CD8-positive, alpha-beta memory T cell (primary cell): ENCODE measurements at regions not wholly inside any gene's neighbourhood (a gene's known extent, or its start where the extent isn't known, plus 50 kb on each side); places are given as distances from the start of the nearest gene placed in this dataset.
"Not testable (repeated sequence)": the region's sequence is repeated elsewhere in the genome, so short reads cannot be mapped to it uniquely, and the experiment has no call there.

Experiments
- CTCF ChIA-PET: fragments of 350-600 bp; sonication (Branson Sonifier 250); formaldehyde crosslinking; loops from one replicate; lab custom pipeline; 2021; ENCODE audit warnings: antibody characterized with exemption; lab: Charles Lee
- POLR2A ChIA-PET: fragments of 350-600 bp; sonication (Branson Sonifier 250); formaldehyde crosslinking; loops from one replicate; lab custom pipeline; 2021; ENCODE audit warnings: antibody characterized with exemption; lab: Charles Lee
- DNase-seq, 5 donors: peaks; one replicate each; pipeline versions ENCODE4 v3.0.0 to v3.0.0-alpha.2; 2020 to 2022; ENCODE audit warnings: mixed read lengths in 1 of 5
- H3K27ac ChIP-seq: one replicate; pipeline ENCODE4 v1.7.0; 2013; ENCODE audit warnings: low read depth, mild to moderate bottlenecking, low read length, moderate library complexity
- H3K27me3 ChIP-seq: 2 replicates; pipeline ENCODE4 v1.7.0; 2013; ENCODE audit warnings: low read length, mild to moderate bottlenecking; ENCODE audit not compliant: insufficient read depth, poor library complexity, severe bottlenecking
- H3K36me3 ChIP-seq: 2 replicates; pipeline ENCODE4 v1.7.0; 2013; ENCODE audit warnings: mild to moderate bottlenecking, low read length, moderate library complexity; ENCODE audit not compliant: insufficient read depth
- H3K4me1 ChIP-seq: 2 replicates; pipeline ENCODE4 v1.7.0; 2013; ENCODE audit warnings: mild to moderate bottlenecking, low read length, moderate library complexity; ENCODE audit not compliant: insufficient read depth
- H3K4me3 ChIP-seq: 2 replicates; pipeline ENCODE4 v1.7.0; 2013; ENCODE audit warnings: mild to moderate bottlenecking, low read length
- H3K9me3 ChIP-seq: 2 replicates; pipeline ENCODE4 v1.7.0; 2013; ENCODE audit warnings: mild to moderate bottlenecking, low read length
- H3K27ac Mint-ChIP-seq, 8 donors: one replicate each; pipeline ENCODE4 v1.8.0; 2020 to 2021; ENCODE audit warnings: mixed read lengths in 8 of 8, mild to moderate bottlenecking in 6 of 8, inconsistent platforms in 3 of 8, moderate library complexity in 3 of 8
- H3K27me3 Mint-ChIP-seq, 2 donors: one replicate each; pipeline ENCODE4 v1.8.0; 2020 to 2021; ENCODE audit warnings: mixed read lengths in 2 of 2, mild to moderate bottlenecking in 1 of 2, moderate library complexity in 1 of 2
- H3K36me3 Mint-ChIP-seq, 3 donors: one replicate each; pipeline ENCODE4 v1.8.0; 2020 to 2021; ENCODE audit warnings: mixed read lengths in 3 of 3, inconsistent platforms in 1 of 3, mild to moderate bottlenecking in 1 of 3
- H3K4me1 Mint-ChIP-seq, 3 donors: one replicate each; pipeline ENCODE4 v1.8.0; 2020 to 2021; ENCODE audit warnings: mixed read lengths in 3 of 3, inconsistent platforms in 1 of 3, mild to moderate bottlenecking in 1 of 3
- H3K4me3 Mint-ChIP-seq, 7 donors: one replicate each; pipeline ENCODE4 v1.8.0; 2020 to 2021; ENCODE audit warnings: mixed read lengths in 7 of 7, mild to moderate bottlenecking in 6 of 7, moderate library complexity in 4 of 7, inconsistent platforms in 2 of 7
- H3K9me3 Mint-ChIP-seq, 5 donors: one replicate each; pipeline ENCODE4 v1.8.0; 2020 to 2022; ENCODE audit warnings: mixed read lengths in 5 of 5, mild to moderate bottlenecking in 3 of 5, moderate library complexity in 2 of 5, inconsistent platforms in 1 of 5

DNA sequence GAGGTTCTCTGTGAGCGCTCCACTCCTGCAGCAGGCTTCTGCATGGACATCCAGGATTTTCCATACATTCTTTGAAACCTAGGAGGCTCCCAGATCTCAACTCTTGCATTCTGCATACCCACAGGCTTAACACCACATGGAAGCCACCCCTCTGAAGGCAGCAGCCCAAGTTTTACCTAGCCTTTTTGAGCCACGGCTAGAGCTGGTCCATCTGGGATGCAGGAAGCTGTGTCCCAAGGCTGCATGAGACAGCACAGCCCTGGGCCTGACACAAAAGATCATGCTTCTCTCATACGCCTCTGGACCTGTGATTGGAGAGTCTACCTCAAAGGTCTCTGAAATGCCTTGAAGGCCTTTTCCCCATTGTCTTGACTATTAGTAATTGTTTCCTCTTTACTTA, 53.6 kb upstream of the RPRM start:
- peaks cover 0 to 5% (median 0%) of the 10 kb centered on the region in 5 donors for H3K9me3 Mint-ChIP-seq

DNA sequence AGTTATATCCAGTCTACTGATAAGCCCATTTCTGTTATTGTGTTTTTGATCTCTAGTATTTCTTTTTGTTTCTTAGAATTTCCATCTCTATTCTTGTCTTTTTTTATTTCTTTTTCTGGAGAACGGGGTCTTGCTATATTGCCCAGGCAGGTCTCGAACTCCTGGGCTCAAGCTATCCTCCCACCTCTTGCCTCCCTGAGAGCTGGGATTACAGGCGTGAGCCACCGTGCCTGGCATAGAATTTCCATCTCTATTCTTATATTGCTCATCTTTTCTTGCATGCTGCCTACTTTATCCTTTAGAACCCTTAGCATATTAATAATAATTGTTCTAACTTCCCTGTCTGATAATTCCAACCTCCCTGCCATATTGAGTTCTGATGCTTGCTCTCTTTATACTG, 55.2 kb upstream of the RPRM start:
- H3K4me3 ChIP-seq, CTCF ChIA-PET, H3K4me1 Mint-ChIP-seq, H3K27ac ChIP-seq, POLR2A ChIA-PET, H3K27me3 ChIP-seq, H3K4me3 Mint-ChIP-seq, H3K9me3 Mint-ChIP-seq, H3K9me3 ChIP-seq, DNase-seq, H3K36me3 Mint-ChIP-seq, H3K27me3 Mint-ChIP-seq, H3K27ac Mint-ChIP-seq, H3K4me1 ChIP-seq, H3K36me3 ChIP-seq: not testable (repeated sequence)

More for the DNA sequence above, 53.6 kb upstream of the RPRM start:
- no peaks in the 10 kb centered on the region for H3K27me3 ChIP-seq
- H3K36me3 ChIP-seq, result no peaks in the 10 kb centered on the region
- CTCF ChIA-PET, result no interaction called here
- no peak overlapping the region for H3K27ac Mint-ChIP-seq
- no peak overlapping the region for H3K4me3 Mint-ChIP-seq
- no peak overlapping the region for H3K27ac ChIP-seq
- no peak for DNase-seq
- H3K36me3 Mint-ChIP-seq, result no peaks in the 10 kb centered on the region
- H3K4me1 Mint-ChIP-seq, result no peaks in the 10 kb centered on the region
- peaks cover 3 to 4% of the 10 kb centered on the region in 2 donors for H3K27me3 Mint-ChIP-seq
- no peaks in the 10 kb centered on the region for H3K9me3 ChIP-seq
- no peak overlapping the region for H3K4me3 ChIP-seq
- no peaks in the 10 kb centered on the region for H3K4me1 ChIP-seq
- POLR2A ChIA-PET, result no interaction called here

DNA sequence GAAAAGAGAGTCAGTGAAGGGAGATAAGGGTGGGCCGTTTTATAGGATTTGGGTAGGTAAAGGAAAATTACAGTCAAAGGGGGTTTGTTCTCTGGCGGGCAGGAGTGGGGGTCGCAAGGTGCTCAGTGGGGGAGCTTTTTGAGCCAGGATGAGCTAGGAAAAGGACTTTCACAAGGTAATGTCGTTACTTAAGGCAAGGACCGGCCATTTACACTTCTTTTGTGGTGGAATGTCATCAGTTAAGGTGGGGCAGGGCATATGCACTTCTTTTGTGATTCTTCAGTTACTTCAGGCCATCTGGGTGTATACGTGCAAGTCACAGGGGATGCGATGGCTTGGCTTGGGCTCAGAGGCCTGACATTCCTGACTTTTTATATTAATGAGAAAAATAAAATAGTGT, 56.0 kb upstream of the RPRM start:
- H3K4me1 Mint-ChIP-seq, H3K36me3 Mint-ChIP-seq, H3K27me3 ChIP-seq, H3K9me3 ChIP-seq, H3K27ac ChIP-seq, H3K4me1 ChIP-seq, H3K4me3 Mint-ChIP-seq, POLR2A ChIA-PET, H3K27me3 Mint-ChIP-seq, H3K9me3 Mint-ChIP-seq, DNase-seq, H3K27ac Mint-ChIP-seq, H3K4me3 ChIP-seq, CTCF ChIA-PET, H3K36me3 ChIP-seq: not testable (repeated sequence)

GRCh38 chr2:153536115-153536514, 57.6 kb upstream of the RPRM start:
- peaks cover 0 to 6% (median 4%) of the 10 kb centered on the region in 5 donors for H3K9me3 Mint-ChIP-seq
- H3K27ac ChIP-seq, result no peak overlapping the region
- no peaks in the 10 kb centered on the region for H3K27me3 ChIP-seq
- POLR2A ChIA-PET, result no interaction called here
- H3K4me1 Mint-ChIP-seq, result no peaks in the 10 kb centered on the region
- no peak overlapping the region for H3K4me3 Mint-ChIP-seq
- no peaks in the 10 kb centered on the region for H3K4me1 ChIP-seq
- H3K4me3 ChIP-seq, result no peak overlapping the region
- no peaks in the 10 kb centered on the region for H3K36me3 Mint-ChIP-seq
- CTCF ChIA-PET, result no interaction called here
- no peaks in the 10 kb centered on the region for H3K36me3 ChIP-seq
- H3K9me3 ChIP-seq, result no peaks in the 10 kb centered on the region
- H3K27me3 Mint-ChIP-seq, result peaks cover 0 to 2% of the 10 kb centered on the region in 2 donors
- peak overlapping the region in 1 of 8 donors; percentile 36 for H3K27ac Mint-ChIP-seq
- DNase-seq, result no peak

DNA sequence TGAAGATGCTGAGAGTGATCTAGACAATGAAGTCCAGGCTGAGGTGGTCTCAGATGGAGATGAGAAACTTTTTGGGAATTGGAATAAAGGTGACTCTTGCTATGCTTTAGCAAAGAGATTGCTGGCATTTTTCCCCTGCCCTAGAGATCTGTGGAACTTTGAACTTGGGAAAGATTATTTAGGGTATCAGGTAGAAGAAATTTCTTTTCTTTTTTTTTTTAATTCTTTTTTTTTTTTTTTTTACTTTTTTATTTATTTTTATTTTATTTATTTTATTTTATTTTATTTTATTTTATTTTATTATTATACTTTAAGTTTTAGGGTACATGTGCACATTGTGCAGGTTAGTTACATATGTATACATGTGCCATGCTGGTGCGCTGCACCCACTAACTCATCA, 59.5 kb upstream of the RPRM start:
- H3K9me3 ChIP-seq, CTCF ChIA-PET, H3K36me3 Mint-ChIP-seq, H3K4me1 ChIP-seq, H3K27ac Mint-ChIP-seq, POLR2A ChIA-PET, H3K27me3 Mint-ChIP-seq, H3K4me3 Mint-ChIP-seq, H3K4me3 ChIP-seq, H3K9me3 Mint-ChIP-seq, H3K27ac ChIP-seq, DNase-seq, H3K36me3 ChIP-seq, H3K27me3 ChIP-seq, H3K4me1 Mint-ChIP-seq: not testable (repeated sequence)

GRCh38 chr2:153543635-153544071, 65.1 kb upstream of the RPRM start:
- no peak for DNase-seq
- Histone ChIP-seq H3K4me3 (no peak overlapping the region), H3K27me3 (no peaks in the 10 kb centered on the region), H3K9me3 (no peaks in the 10 kb centered on the region), H3K27ac (no peak overlapping the region), H3K4me1 (no peaks in the 10 kb centered on the region), H3K36me3 (no peaks in the 10 kb centered on the region)
- CTCF ChIA-PET, result no interaction called here
- POLR2A ChIA-PET, result no interaction called here
- no peak overlapping the region for H3K4me3 Mint-ChIP-seq
- peaks cover 0 to 3% of the 10 kb centered on the region in 2 donors for H3K27me3 Mint-ChIP-seq
- no peak overlapping the region for H3K27ac Mint-ChIP-seq
- peaks cover 0 to 9% (median 5%) of the 10 kb centered on the region in 5 donors for H3K9me3 Mint-ChIP-seq
- no peaks in the 10 kb centered on the region for H3K36me3 Mint-ChIP-seq
- H3K4me1 Mint-ChIP-seq, result no peaks in the 10 kb centered on the region

- ChIA-PET CTCF (no interaction called here), POLR2A (no interaction called here)
- Mint-ChIP-seq H3K27ac (no peak overlapping the region), H3K27me3 (peaks cover 0 to 3% of the 10 kb centered on the region in 2 donors), H3K36me3 (no peaks in the 10 kb centered on the region), H3K9me3 (peaks cover 0 to 4% (median 2%) of the 10 kb centered on the region in 5 donors), H3K4me1 (no peaks in the 10 kb centered on the region), H3K4me3 (no peak overlapping the region)
- no peak overlapping the region for H3K4me3 ChIP-seq
- H3K36me3 ChIP-seq, result no peaks in the 10 kb centered on the region
- H3K27ac ChIP-seq, result no peak overlapping the region
- no peaks in the 10 kb centered on the region for H3K4me1 ChIP-seq
- H3K27me3 ChIP-seq, result no peaks in the 10 kb centered on the region
- DNase-seq, result no peak
- H3K9me3 ChIP-seq, result no peaks in the 10 kb centered on the region
These were observed 67.8 kb upstream of the RPRM start for GRCh38 chr2:153546358-153546757.

DNA sequence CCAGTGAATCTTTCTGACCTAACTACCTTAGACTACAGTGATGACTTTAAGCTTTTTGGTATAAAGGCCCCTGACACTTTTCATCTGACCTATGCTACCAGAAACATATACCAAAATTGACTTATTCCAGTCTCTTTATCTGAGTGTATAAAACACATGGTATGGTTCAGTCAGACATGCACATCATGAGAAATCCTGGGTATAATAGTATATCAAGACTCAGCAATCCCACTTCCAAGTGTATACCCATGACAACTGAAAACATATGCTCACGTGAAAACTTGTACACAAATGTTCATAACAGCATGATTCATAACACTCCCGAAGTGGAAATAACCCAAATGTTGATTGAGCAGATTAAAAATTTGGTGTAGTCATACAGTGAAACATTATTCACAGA, 70.0 kb upstream of the RPRM start:
- no peaks in the 10 kb centered on the region for H3K9me3 ChIP-seq
- H3K4me1 ChIP-seq, result no peaks in the 10 kb centered on the region
- ChIA-PET POLR2A (no interaction called here), CTCF (no interaction called here)
- no peak for DNase-seq
- Mint-ChIP-seq H3K27me3 (no peaks in the 10 kb centered on the region), H3K9me3 (peaks cover 0 to 2% (median 0%) of the 10 kb centered on the region in 5 donors), H3K36me3 (no peaks in the 10 kb centered on the region), H3K4me3 (no peak overlapping the region), H3K4me1 (no peaks in the 10 kb centered on the region), H3K27ac (no peak overlapping the region)
- H3K36me3 ChIP-seq, result no peaks in the 10 kb centered on the region
- no peak overlapping the region for H3K27ac ChIP-seq
- no peak overlapping the region for H3K4me3 ChIP-seq
- no peaks in the 10 kb centered on the region for H3K27me3 ChIP-seq

GRCh38 chr2:153551698-153552097, 73.1 kb upstream of the RPRM start:
- DNase-seq, result no peak
- H3K9me3 Mint-ChIP-seq, result peaks cover 0 to 2% (median 0%) of the 10 kb centered on the region in 5 donors
- CTCF ChIA-PET, result no interaction called here
- Histone ChIP-seq H3K27me3 (no peaks in the 10 kb centered on the region), H3K9me3 (no peaks in the 10 kb centered on the region), H3K4me3 (no peak overlapping the region), H3K36me3 (no peaks in the 10 kb centered on the region), H3K27ac (no peak overlapping the region), H3K4me1 (no peaks in the 10 kb centered on the region)
- no peaks in the 10 kb centered on the region for H3K4me1 Mint-ChIP-seq
- no peak overlapping the region for H3K4me3 Mint-ChIP-seq
- no peaks in the 10 kb centered on the region for H3K36me3 Mint-ChIP-seq
- no peaks in the 10 kb centered on the region for H3K27me3 Mint-ChIP-seq
- H3K27ac Mint-ChIP-seq, result no peak overlapping the region
- POLR2A ChIA-PET, result no interaction called here
